Spleen (tissue), 7 donors: ENCODE measurements at regions not wholly inside any gene's neighbourhood (a gene's known extent, or its start where the extent isn't known, plus 50 kb on each side); places are given as distances from the start of the nearest gene placed in this dataset.

ENCODE experiments used
- CTCF ChIP-seq, 11 experiments: fragments of 200-600 bp in 7 of 11; fragments of 450-650 bp in 4 of 11; sonication (generic) in 4 of 11; IDR thresholded peaks in 8 of 11; conservative IDR thresholded peaks in 3 of 11; 1 replicate in 7 of 11; 2 replicates in 4 of 11; pipeline versions ENCODE4 v1.4.0 to v1.8.0; 2016 to 2021; ENCODE audit warnings: antibody characterized with exemption in 11 of 11, inconsistent platforms in 4 of 11, mild to moderate bottlenecking in 1 of 11
- POLR2A ChIP-seq, 3 donors: fragments of 450-650 bp; IDR thresholded peaks; one replicate each; pipeline ENCODE4 v1.5.1; 2017; ENCODE audit warnings: antibody characterized with exemption in 3 of 3, mild to moderate bottlenecking in 1 of 3
- donor health status: DM: no; HTN: no; CAD: no; lungs with moderate emphysema.
- donor health status: DM: no; HTN: no; CAD: no.
- donor health status: DM: no; HTN: no; CAD: no.

DNA sequence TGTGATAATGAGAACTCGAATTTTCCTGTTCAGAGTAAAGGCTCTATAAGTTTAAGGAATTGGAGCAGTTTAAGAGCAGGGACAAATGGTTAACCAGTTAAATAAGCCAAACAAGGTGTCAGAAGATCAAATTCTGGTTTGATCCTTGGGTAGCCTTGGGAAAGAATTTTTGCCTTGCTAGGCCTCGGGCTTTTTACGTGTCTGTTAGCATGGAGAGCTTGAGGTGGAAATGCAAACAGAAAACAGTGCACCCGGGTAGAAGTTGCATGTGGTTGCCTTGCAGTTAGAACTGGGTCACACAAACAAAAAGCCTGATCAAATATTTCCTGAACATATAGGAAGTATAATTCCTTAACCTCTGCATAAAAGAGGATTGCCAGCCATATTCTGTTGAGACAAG is 58.3 kb downstream of the RIN2 start:
- TF ChIP-seq CTCF (IDR thresholded peaks at IDR 0.05 in 8 of 11, conservative IDR thresholded peaks at IDR 0.05 in 3 of 11) (no peak), POLR2A (IDR thresholded peaks at IDR 0.05) (no peak)
